Activated naive CD4-positive, alpha-beta T cell treated with anti-CD3 and anti-CD28 coated beads for 36 hours (primary cell): ENCODE measurements at regions not wholly inside any gene's neighbourhood (a gene's known extent, or its start where the extent isn't known, plus 50 kb on each side); places are given as distances from the start of the nearest gene placed in this dataset.

Experiments used
- CTCF ChIA-PET: fragments of 350-600 bp; sonication (Branson Sonifier 250); formaldehyde crosslinking; loops from one replicate; lab custom pipeline; 2021; ENCODE audit warnings: antibody characterized with exemption; lab: Charles Lee
- DNase-seq: peaks from one replicate; pipeline ENCODE4 v3.0.0-alpha.2; 2020
- H3K27ac Mint-ChIP-seq: one replicate; pipeline ENCODE4 v1.8.0; 2021; ENCODE audit warnings: mild to moderate bottlenecking, mixed read lengths
- H3K27me3 Mint-ChIP-seq: one replicate; pipeline ENCODE4 v1.8.0; 2021; ENCODE audit warnings: low read depth, mixed read lengths
- H3K36me3 Mint-ChIP-seq: one replicate; pipeline ENCODE4 v1.8.0; 2021; ENCODE audit warnings: low read depth, mixed read lengths
- H3K4me1 Mint-ChIP-seq: one replicate; pipeline ENCODE4 v1.8.0; 2021; ENCODE audit warnings: low read depth, mixed read lengths
- H3K4me3 Mint-ChIP-seq: one replicate; pipeline ENCODE4 v1.8.0; 2021; ENCODE audit warnings: mild to moderate bottlenecking, moderate library complexity, mixed read lengths
- H3K9me3 Mint-ChIP-seq: one replicate; pipeline ENCODE4 v1.8.0; 2021; ENCODE audit warnings: mixed read lengths
- intact Hi-C: fragments of 100-400 bp; cut with micrococcal nuclease; formaldehyde crosslinking; loops from one replicate; pipeline ENCODE4 v1.15.1; 2023

- Mint-ChIP-seq H3K27ac (no peak overlapping the region), H3K4me1 (no peaks in the 10 kb centered on the region), H3K27me3 (no peaks in the 10 kb centered on the region), H3K9me3 (no peaks in the 10 kb centered on the region), H3K36me3 (no peaks in the 10 kb centered on the region), H3K4me3 (no peak overlapping the region)
- no peak for DNase-seq
- intact Hi-C loops, result no loop called here
- CTCF ChIA-PET, result no interaction called here
These were observed 167.5 kb upstream of the PRICKLE1 start for GRCh38 chr12:42756841-42757623.

GRCh38 chr12:42750356-42750755 lies 160.8 kb upstream of the PRICKLE1 start:
- CTCF ChIA-PET, result no interaction called here
- no peak for DNase-seq
- H3K9me3 Mint-ChIP-seq, result no peaks in the 10 kb centered on the region
- no peaks in the 10 kb centered on the region for H3K27me3 Mint-ChIP-seq
- H3K36me3 Mint-ChIP-seq, result no peaks in the 10 kb centered on the region
- H3K4me1 Mint-ChIP-seq, result no peaks in the 10 kb centered on the region
- no peak overlapping the region for H3K27ac Mint-ChIP-seq
- intact Hi-C loops, result no loop called here
- H3K4me3 Mint-ChIP-seq, result no peak overlapping the region

- Mint-ChIP-seq H3K9me3 (no peaks in the 10 kb centered on the region), H3K4me1 (no peaks in the 10 kb centered on the region), H3K36me3 (no peaks in the 10 kb centered on the region), H3K4me3 (no peak overlapping the region), H3K27me3 (no peaks in the 10 kb centered on the region), H3K27ac (no peak overlapping the region)
- DNase-seq, result no peak
- intact Hi-C loops, result no loop called here
- CTCF ChIA-PET, result no interaction called here
These were observed 159.7 kb upstream of the PRICKLE1 start for GRCh38 chr12:42749239-42749638.

- CTCF ChIA-PET, result no interaction called here
- Mint-ChIP-seq H3K4me3 (no peak overlapping the region), H3K27ac (no peak overlapping the region), H3K9me3 (no peaks in the 10 kb centered on the region), H3K27me3 (no peaks in the 10 kb centered on the region), H3K36me3 (no peaks in the 10 kb centered on the region), H3K4me1 (no peaks in the 10 kb centered on the region)
- DNase-seq, result no peak
- intact Hi-C loops, result no loop called here
These were observed 155.1 kb upstream of the PRICKLE1 start for GRCh38 chr12:42744539-42745182.

GRCh38 chr12:42742716-42743115 lies 153.2 kb upstream of the PRICKLE1 start:
- no peak for DNase-seq
- Mint-ChIP-seq H3K4me1 (no peaks in the 10 kb centered on the region), H3K27me3 (no peaks in the 10 kb centered on the region), H3K4me3 (no peak overlapping the region), H3K36me3 (no peaks in the 10 kb centered on the region), H3K27ac (no peak overlapping the region), H3K9me3 (no peaks in the 10 kb centered on the region)
- intact Hi-C loops, result no loop called here
- CTCF ChIA-PET, result no interaction called here

GRCh38 chr12:42741771-42742510 lies 152.4 kb upstream of the PRICKLE1 start:
- Mint-ChIP-seq H3K9me3 (no peaks in the 10 kb centered on the region), H3K27me3 (no peaks in the 10 kb centered on the region), H3K4me1 (no peaks in the 10 kb centered on the region), H3K27ac (no peak overlapping the region), H3K4me3 (no peak overlapping the region), H3K36me3 (no peaks in the 10 kb centered on the region)
- no peak for DNase-seq
- intact Hi-C loops, result no loop called here
- CTCF ChIA-PET, result no interaction called here

GRCh38 chr12:42741091-42741490 lies 151.5 kb upstream of the PRICKLE1 start:
- H3K36me3 Mint-ChIP-seq, result no peaks in the 10 kb centered on the region
- no peaks in the 10 kb centered on the region for H3K4me1 Mint-ChIP-seq
- DNase-seq, result no peak
- H3K4me3 Mint-ChIP-seq, result no peak overlapping the region
- intact Hi-C loops, result no loop called here
- no peaks in the 10 kb centered on the region for H3K27me3 Mint-ChIP-seq
- no peaks in the 10 kb centered on the region for H3K9me3 Mint-ChIP-seq
- H3K27ac Mint-ChIP-seq, result no peak overlapping the region
- CTCF ChIA-PET, result no interaction called here

- Mint-ChIP-seq H3K36me3 (no peaks in the 10 kb centered on the region), H3K27me3 (no peaks in the 10 kb centered on the region), H3K27ac (no peak overlapping the region), H3K4me3 (no peak overlapping the region), H3K9me3 (peaks cover 2% of the 10 kb centered on the region), H3K4me1 (no peaks in the 10 kb centered on the region)
- intact Hi-C loops, result no loop called here
- no peak for DNase-seq
- CTCF ChIA-PET, result no interaction called here
These were observed 147.9 kb upstream of the PRICKLE1 start for GRCh38 chr12:42737398-42737797.

- DNase-seq, result no peak
- CTCF ChIA-PET, result no interaction called here
- no peak overlapping the region for H3K27ac Mint-ChIP-seq
- H3K9me3 Mint-ChIP-seq, result peaks cover 2% of the 10 kb centered on the region
- H3K4me3 Mint-ChIP-seq, result no peak overlapping the region
- no peaks in the 10 kb centered on the region for H3K27me3 Mint-ChIP-seq
- no peaks in the 10 kb centered on the region for H3K36me3 Mint-ChIP-seq
- no peaks in the 10 kb centered on the region for H3K4me1 Mint-ChIP-seq
- intact Hi-C loops, result no loop called here
These were observed 146.4 kb upstream of the PRICKLE1 start for GRCh38 chr12:42735861-42736361.

- no peak overlapping the region for H3K27ac Mint-ChIP-seq
- H3K4me1 Mint-ChIP-seq, result no peaks in the 10 kb centered on the region
- H3K4me3 Mint-ChIP-seq, result no peak overlapping the region
- CTCF ChIA-PET, result no interaction called here
- H3K36me3 Mint-ChIP-seq, result no peaks in the 10 kb centered on the region
- intact Hi-C loops, result no loop called here
- no peaks in the 10 kb centered on the region for H3K27me3 Mint-ChIP-seq
- H3K9me3 Mint-ChIP-seq, result peaks cover 2% of the 10 kb centered on the region
- DNase-seq, result no peak
These were observed 144.4 kb upstream of the PRICKLE1 start for GRCh38 chr12:42733911-42734310.

GRCh38 chr12:42732908-42733411 lies 143.4 kb upstream of the PRICKLE1 start:
- Mint-ChIP-seq H3K4me3 (no peak overlapping the region), H3K27me3 (no peaks in the 10 kb centered on the region), H3K36me3 (no peaks in the 10 kb centered on the region), H3K27ac (no peak overlapping the region), H3K4me1 (no peaks in the 10 kb centered on the region), H3K9me3 (peaks cover 2% of the 10 kb centered on the region)
- intact Hi-C loops, result no loop called here
- CTCF ChIA-PET, result no interaction called here
- no peak for DNase-seq

GRCh38 chr12:42730291-42730690 lies 140.7 kb upstream of the PRICKLE1 start:
- CTCF ChIA-PET, result no interaction called here
- intact Hi-C loops, result no loop called here
- Mint-ChIP-seq H3K36me3 (no peaks in the 10 kb centered on the region), H3K27me3 (no peaks in the 10 kb centered on the region), H3K9me3 (peaks cover 2% of the 10 kb centered on the region), H3K27ac (no peak overlapping the region), H3K4me3 (no peak overlapping the region), H3K4me1 (no peaks in the 10 kb centered on the region)
- no peak for DNase-seq
